H9 (cell line): ENCODE measurements at regions not wholly inside any gene's neighbourhood (a gene's known extent, or its start where the extent isn't known, plus 50 kb on each side); places are given as distances from the start of the nearest gene placed in this dataset.

Source experiments
- DNase-seq: peaks from one replicate; pipeline ENCODE4 v3.0.0-alpha.2; 2017
- H2AFZ ChIP-seq: one replicate; pipeline ENCODE4 v1.6.1; 2013; ENCODE audit warnings: mild to moderate bottlenecking, low read length, control low read depth, moderate library complexity
- H2AK5ac ChIP-seq: 2 replicates; pipeline ENCODE4 v1.6.1; 2013; ENCODE audit warnings: low read length, control low read depth, mixed read lengths; ENCODE audit not compliant: insufficient read length
- H2BK120ac ChIP-seq: one replicate; pipeline ENCODE4 v1.6.1; 2013; ENCODE audit warnings: low read depth, mild to moderate bottlenecking, low read length, control low read depth, inconsistent platforms; ENCODE audit not compliant: poor library complexity, severe bottlenecking
- H2BK12ac ChIP-seq: 2 replicates; pipeline ENCODE4 v1.6.1; 2013; ENCODE audit warnings: low read length, control low read depth, mixed read lengths, low read depth; ENCODE audit not compliant: insufficient read length
- H2BK15ac ChIP-seq: 2 replicates; pipeline ENCODE4 v1.6.1; 2013; ENCODE audit warnings: low read depth, low read length, control low read depth
- H2BK20ac ChIP-seq: one replicate; pipeline ENCODE4 v1.6.1; 2013; ENCODE audit warnings: low read depth, mild to moderate bottlenecking, low read length, control low read depth, inconsistent platforms; ENCODE audit not compliant: poor library complexity, severe bottlenecking
- H2BK5ac ChIP-seq: 2 replicates; pipeline ENCODE4 v1.6.1; 2013; ENCODE audit warnings: low read length, control low read depth, mixed read lengths; ENCODE audit not compliant: insufficient read length
- H3K14ac ChIP-seq: 2 replicates; pipeline ENCODE4 v1.6.1; 2013; ENCODE audit warnings: low read length, control low read depth; ENCODE audit not compliant: insufficient read depth
- H3K18ac ChIP-seq: 2 replicates; pipeline ENCODE4 v1.6.1; 2013; ENCODE audit warnings: low read depth, mild to moderate bottlenecking, mixed read lengths, low read length, control low read depth; ENCODE audit not compliant: insufficient read length
- H3K23ac ChIP-seq: 2 replicates; pipeline ENCODE4 v1.6.1; 2013; ENCODE audit warnings: low read length, control low read depth, mixed read lengths, low read depth; ENCODE audit not compliant: insufficient read length
- H3K23me2 ChIP-seq: 2 replicates; pipeline ENCODE4 v1.6.1; 2013; ENCODE audit warnings: low read depth, mild to moderate bottlenecking, mixed read lengths, low read length, control low read depth; ENCODE audit not compliant: insufficient read length, poor library complexity, severe bottlenecking
- H3K27ac ChIP-seq: 2 replicates; pipeline ENCODE4 v1.5.1; 2013; ENCODE audit warnings: low read length, control low read depth, mixed read lengths, low read depth; ENCODE audit not compliant: insufficient read length
- H3K27me3 ChIP-seq: 2 replicates; pipeline ENCODE4 v1.6.1; 2013; ENCODE audit warnings: low read length, control low read depth, inconsistent platforms; ENCODE audit not compliant: insufficient read depth
- H3K4ac ChIP-seq: 2 replicates; pipeline ENCODE4 v1.6.1; 2013; ENCODE audit warnings: low read depth, mild to moderate bottlenecking, control low read depth, inconsistent platforms, low read length, moderate library complexity
- H3K4me1 ChIP-seq: 2 replicates; pipeline ENCODE4 v1.6.1; 2013; ENCODE audit warnings: low read length, control low read depth, inconsistent platforms; ENCODE audit not compliant: insufficient read depth
- H3K4me2 ChIP-seq: 2 replicates; pipeline ENCODE4 v1.6.1; 2013; ENCODE audit warnings: low read length, control low read depth, mixed read lengths; ENCODE audit not compliant: insufficient read length, insufficient read depth
- H3K56ac ChIP-seq: 2 replicates; pipeline ENCODE4 v1.6.1; 2013; ENCODE audit warnings: low read depth, mild to moderate bottlenecking, mixed read lengths, low read length, control low read depth; ENCODE audit not compliant: insufficient read length
- H3K79me1 ChIP-seq: 2 replicates; pipeline ENCODE4 v1.6.1; 2013; ENCODE audit warnings: low read depth, mild to moderate bottlenecking, moderate library complexity, low read length, control low read depth, inconsistent platforms; ENCODE audit not compliant: insufficient read depth, poor library complexity, severe bottlenecking
- H3K79me2 ChIP-seq: 2 replicates; pipeline ENCODE4 v1.6.1; 2013; ENCODE audit warnings: low read length, control low read depth, inconsistent platforms; ENCODE audit not compliant: insufficient read depth
- H3K9ac ChIP-seq: 2 replicates; pipeline ENCODE4 v1.6.1; 2013; ENCODE audit warnings: low read length, control low read depth, mixed read lengths; ENCODE audit not compliant: insufficient read length; ENCODE audit errors: extremely low read depth
- H3K9me3 ChIP-seq: one replicate; pipeline ENCODE4 v1.6.1; 2013; ENCODE audit warnings: low read depth, low read length, inconsistent platforms; ENCODE audit not compliant: control insufficient read depth
- H3T11ph ChIP-seq: one replicate; pipeline ENCODE4 v1.6.1; 2013; ENCODE audit warnings: mild to moderate bottlenecking, low read length, control low read depth, inconsistent platforms
- H4K20me1 ChIP-seq: one replicate; pipeline ENCODE4 v1.6.1; 2013; ENCODE audit not compliant: control insufficient read depth, insufficient read length, insufficient read depth
- H4K5ac ChIP-seq: 2 replicates; pipeline ENCODE4 v1.6.1; 2013; ENCODE audit warnings: low read depth, mild to moderate bottlenecking, mixed read lengths, low read length, control low read depth; ENCODE audit not compliant: insufficient read length
- H4K8ac ChIP-seq: replicated peaks from 2 replicates; pipeline ENCODE4 v1.6.1; 2013; ENCODE audit warnings: low read length, control low read depth, mixed read lengths, low read depth; ENCODE audit not compliant: insufficient read length
- H4K91ac ChIP-seq: 2 replicates; pipeline ENCODE4 v1.6.1; 2013; ENCODE audit warnings: low read depth, mild to moderate bottlenecking, moderate library complexity, mixed read lengths, low read length, control low read depth; ENCODE audit not compliant: insufficient read length
- H3K27ac Mint-ChIP-seq, 3 experiments: 2 replicates in 2 of 3; 3 replicates in 1 of 3; pipeline ENCODE4 v1.8.0; 2020 to 2021; ENCODE audit warnings: mixed read lengths in 3 of 3, mild to moderate bottlenecking in 1 of 3, moderate library complexity in 1 of 3
- H3K27me3 Mint-ChIP-seq: 2 replicates; pipeline ENCODE4 v1.8.0; 2021; ENCODE audit warnings: low read depth, mild to moderate bottlenecking, moderate library complexity, mixed read lengths
- H3K36me3 Mint-ChIP-seq, 3 experiments: 2 replicates in 2 of 3; 3 replicates in 1 of 3; pipeline ENCODE4 v1.8.0; 2020 to 2021; ENCODE audit warnings: low read depth in 3 of 3, mixed read lengths in 3 of 3; ENCODE audit not compliant: insufficient read depth in 1 of 3
- H3K4me1 Mint-ChIP-seq, 2 experiments: 2 replicates each; pipeline ENCODE4 v1.8.0; 2020; ENCODE audit warnings: mixed read lengths in 2 of 2
- H3K4me3 Mint-ChIP-seq, 2 experiments: 2 replicates in 1 of 2; 3 replicates in 1 of 2; pipeline ENCODE4 v1.8.0; 2020 to 2021; ENCODE audit warnings: mild to moderate bottlenecking in 2 of 2, mixed read lengths in 2 of 2, moderate library complexity in 1 of 2
- H3K9me3 Mint-ChIP-seq, 2 experiments: 2 replicates in 1 of 2; 3 replicates in 1 of 2; pipeline ENCODE4 v1.8.0; 2020; ENCODE audit warnings: mild to moderate bottlenecking in 2 of 2, mixed read lengths in 2 of 2, moderate library complexity in 1 of 2
- CTCF ChIP-seq: fragments of 200-600 bp; sonication (generic); conservative IDR thresholded peaks from 3 replicates; pipeline ENCODE4 v1.8.0; 2021; ENCODE audit warnings: antibody characterized with exemption, mild to moderate bottlenecking
- WGBS: extraction: QIAGEN DNeasy Blood & Tissue Kit; methylation state at CpG from one replicate; pipeline ENCODE4 v1.1.7; 2013; ENCODE audit warnings: missing lambda C conversion rate, low lambda C conversion rate, mixed read lengths; ENCODE audit not compliant: insufficient read length; ENCODE audit errors: extremely low coverage; 5-methylcytosine and 5-hydroxymethylcytosine counted together

DNA sequence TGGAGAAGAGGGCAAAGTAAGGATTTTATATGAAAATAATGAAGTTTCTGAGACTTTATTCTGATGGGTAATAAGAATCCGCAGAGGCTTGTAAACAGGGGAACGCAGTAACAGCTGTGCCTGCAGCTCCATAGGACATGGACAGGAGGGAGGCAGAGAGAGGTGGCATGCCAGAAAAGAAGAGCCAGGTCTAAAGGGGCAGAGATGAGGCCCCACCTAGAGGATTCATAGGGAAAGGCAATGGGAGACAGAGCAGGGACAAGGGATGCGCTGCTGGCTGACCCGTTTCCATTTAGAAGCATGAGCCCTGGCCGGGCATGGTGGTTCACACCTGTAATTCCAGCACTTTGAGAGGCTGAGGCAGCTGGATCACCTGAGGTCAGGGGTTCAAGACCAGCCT lies 340.3 kb upstream of the CDH5 start:
- H3K4me2 ChIP-seq: no peak overlapping the region
- WGBS: no CpG with 5 or more reads among the region's 5 CpGs
- H4K8ac ChIP-seq: no peak overlapping the region
- H3K27ac ChIP-seq: no peak overlapping the region
- no peak overlapping the region for H3K18ac ChIP-seq
- H3K23me2 ChIP-seq: no peaks in the 10 kb centered on the region
- H4K91ac ChIP-seq: no peak overlapping the region
- H4K20me1 ChIP-seq: no peaks in the 10 kb centered on the region
- no peak overlapping the region for H4K5ac ChIP-seq
- H3K23ac ChIP-seq: no peak overlapping the region
- no peak overlapping the region for H2AK5ac ChIP-seq
- peaks cover 18% of the 10 kb centered on the region for H3K9me3 ChIP-seq
- H2BK15ac ChIP-seq: no peak overlapping the region
- TF ChIP-seq CTCF: peak; percentile 69
- H3K4me3 Mint-ChIP-seq: no peak overlapping the region
- peaks cover 16 to 22% (median 16%) of the 10 kb centered on the region in 3 experiments for H3K36me3 Mint-ChIP-seq
- peaks cover 5% of the 10 kb centered on the region for H3K27me3 Mint-ChIP-seq
- no peak overlapping the region for H3K14ac ChIP-seq
- no peak overlapping the region for H2AFZ ChIP-seq
- H3K4me1 Mint-ChIP-seq: no peaks in the 10 kb centered on the region; a peak in 1 of 4 replicates
- no peak overlapping the region for H3K4ac ChIP-seq
- H2BK120ac ChIP-seq: no peak overlapping the region
- no peak overlapping the region for H3K56ac ChIP-seq
- no peak overlapping the region for H2BK20ac ChIP-seq
- no peaks in the 10 kb centered on the region for H3K79me1 ChIP-seq
- no peaks in the 10 kb centered on the region; the same call in 1 of the 2 replicates for H3K79me2 ChIP-seq
- H3K27me3 ChIP-seq: no peaks in the 10 kb centered on the region
- no peak overlapping the region for H3K27ac Mint-ChIP-seq
- H3K9ac ChIP-seq: no peak overlapping the region
- no peak overlapping the region for H2BK12ac ChIP-seq
- peaks cover 24 to 31% of the 10 kb centered on the region in 2 experiments for H3K9me3 Mint-ChIP-seq
- no peak overlapping the region for H2BK5ac ChIP-seq
- DNase-seq: peak; percentile 70
- no peaks in the 10 kb centered on the region for H3K4me1 ChIP-seq
- H3T11ph ChIP-seq: no peak overlapping the region
